HS-27A (cell line): ENCODE measurements at regions not wholly inside any gene's neighbourhood (a gene's known extent, or its start where the extent isn't known, plus 50 kb on each side); places are given as distances from the start of the nearest gene placed in this dataset.

Source experiments
- DNase-seq: peaks from one replicate; pipeline ENCODE4 v3.0.0-alpha.2; 2012; ENCODE audit warnings: low read depth, missing footprints

DNA sequence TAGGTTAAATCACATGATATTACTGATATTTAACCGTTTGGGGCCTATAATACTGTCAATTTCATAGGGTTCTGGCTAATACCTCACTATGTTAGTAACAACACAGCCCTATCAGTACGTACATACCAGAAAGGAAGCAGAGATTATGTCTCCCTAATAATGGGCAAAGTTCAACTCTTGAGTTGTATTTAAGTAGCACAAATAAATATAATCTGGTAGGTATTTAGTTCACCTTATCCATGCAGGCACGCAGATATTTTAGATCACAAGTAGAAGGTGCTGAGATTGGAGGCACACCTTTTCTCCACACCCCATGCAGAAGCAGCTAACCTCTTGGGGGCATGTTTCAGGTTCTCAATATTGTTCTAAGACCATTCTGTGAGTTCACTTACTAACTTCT lies 118.9 kb downstream of the IRS1 start:
- no peak for DNase-seq

DNA sequence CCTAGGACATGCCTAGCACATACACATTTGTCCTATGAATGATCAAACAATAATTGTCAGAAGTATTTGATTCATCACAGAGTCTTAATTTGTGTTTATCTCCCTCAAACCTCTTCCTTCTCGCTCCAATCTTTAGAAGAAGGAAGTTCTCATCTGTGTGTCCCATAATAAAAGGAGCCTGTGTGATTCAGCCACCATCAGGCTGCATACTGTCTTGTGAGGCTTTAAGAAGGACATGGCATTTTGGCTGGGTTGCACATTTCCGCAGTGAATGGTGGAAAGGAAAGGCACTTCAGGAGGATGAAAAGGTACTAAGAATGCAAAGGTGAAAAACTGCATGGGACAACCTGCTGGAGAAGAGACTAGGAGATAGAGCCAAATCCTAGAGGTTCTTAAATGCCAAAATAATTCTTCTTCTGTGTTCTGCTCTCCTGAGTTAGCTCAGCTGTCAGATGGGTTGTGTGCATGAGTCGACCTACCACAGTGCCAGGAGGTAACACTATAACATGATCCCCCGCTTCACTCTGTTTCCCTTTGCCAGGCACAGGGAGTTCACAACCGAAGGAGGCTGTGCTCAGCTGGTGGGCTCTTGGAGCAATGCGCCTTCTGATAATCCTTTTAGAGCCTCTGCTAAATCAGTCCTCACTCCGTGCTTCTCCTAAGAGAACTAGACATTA lies 120.1 kb downstream of the IRS1 start:
- DNase-seq: no peak

DNA sequence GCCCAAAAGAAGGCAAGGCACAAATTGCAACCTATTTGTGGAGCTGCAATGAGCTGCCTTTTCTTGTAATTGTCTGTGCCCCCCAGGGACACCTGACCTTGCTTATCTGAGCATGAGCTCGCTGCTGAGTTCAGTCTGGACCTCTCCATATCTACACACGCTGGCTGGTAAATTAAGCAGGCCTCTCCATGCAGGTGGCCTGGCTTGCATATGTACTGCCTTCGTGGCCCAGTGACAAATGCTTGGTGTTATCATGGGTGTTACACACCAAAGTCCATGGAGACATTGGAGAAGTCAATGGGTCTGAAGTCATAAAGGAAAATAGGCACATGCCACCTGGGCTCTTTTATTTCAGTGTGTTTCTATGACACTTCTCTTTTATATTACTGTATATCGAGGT lies 121.2 kb downstream of the IRS1 start:
- no peak for DNase-seq

DNA sequence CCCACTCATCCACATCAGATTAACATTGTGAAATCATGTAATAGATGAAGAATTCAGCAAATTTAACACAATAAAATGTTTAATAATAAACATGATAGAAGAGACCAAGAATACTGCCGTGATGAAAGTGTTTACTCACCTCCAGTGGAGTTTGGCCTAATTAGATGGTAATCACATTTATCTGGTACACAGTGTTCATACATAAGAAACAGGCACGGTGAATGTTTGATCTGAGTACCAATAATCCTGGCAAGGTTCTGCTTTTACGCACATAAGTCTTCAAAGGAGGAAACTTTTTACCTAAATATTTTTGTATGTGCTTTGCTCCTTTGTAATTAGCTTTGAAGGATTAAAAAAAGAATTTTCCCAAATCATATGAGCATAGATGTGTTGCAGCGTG lies 122.5 kb downstream of the IRS1 start:
- no peak for DNase-seq

DNA sequence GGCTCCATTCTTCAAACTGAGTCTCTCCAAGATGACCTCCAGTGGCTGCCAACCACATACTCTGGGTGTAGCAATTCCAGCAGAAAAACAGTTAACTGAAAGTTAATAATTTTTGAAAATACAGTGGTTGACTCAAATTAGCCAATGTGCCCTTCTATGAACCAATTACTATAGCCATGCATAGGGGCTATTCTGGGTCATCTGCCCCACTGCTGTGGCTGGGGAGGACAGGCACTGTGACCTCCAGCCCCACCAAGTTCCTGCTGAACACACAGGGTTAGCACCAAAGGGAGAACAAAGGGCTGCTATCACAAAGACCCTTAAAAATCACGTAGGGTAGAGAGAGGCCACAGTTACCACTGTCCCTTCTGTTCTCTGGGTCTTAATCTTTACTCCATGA lies 123.0 kb downstream of the IRS1 start:
- DNase-seq: no peak

DNA sequence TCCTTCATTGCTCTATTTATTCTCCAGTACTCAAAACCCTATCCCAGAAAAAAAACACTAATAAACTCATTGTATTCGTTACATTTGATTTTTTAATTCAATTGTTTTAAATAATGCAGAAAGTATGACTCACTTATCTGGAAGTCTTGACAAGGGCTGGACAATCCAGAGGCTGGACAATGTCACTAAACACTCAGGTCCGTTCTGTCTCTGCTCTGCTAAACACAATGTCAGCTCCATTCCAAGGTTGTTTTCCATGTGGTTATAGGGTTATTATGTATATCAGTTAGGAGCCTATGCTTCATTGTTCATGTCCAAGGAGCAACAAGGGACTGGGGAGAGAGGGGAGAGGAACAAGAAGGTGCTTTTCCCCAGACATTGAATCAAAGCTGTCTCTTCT lies 125.5 kb downstream of the IRS1 start:
- no peak for DNase-seq

DNA sequence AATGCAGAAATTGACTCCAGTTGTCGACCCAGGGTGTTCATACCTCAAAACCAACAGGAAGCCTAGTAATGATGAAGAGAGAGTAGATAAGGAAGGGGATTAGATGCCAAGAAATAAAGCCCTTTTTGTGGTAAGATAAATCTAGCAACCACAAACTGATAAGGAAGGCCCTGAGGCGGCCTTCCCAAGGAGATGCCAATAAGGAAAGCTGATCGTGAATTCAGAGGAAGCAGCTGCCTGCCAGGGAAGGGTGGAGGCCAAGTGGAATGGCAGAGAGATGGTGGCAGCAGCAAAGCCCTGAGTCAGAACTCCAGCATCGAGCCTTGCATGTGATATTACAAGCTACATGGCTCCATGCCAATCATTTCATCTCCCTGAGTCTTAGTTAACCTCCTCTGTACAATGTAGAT lies 126.3 kb downstream of the IRS1 start:
- peak; percentile 81 for DNase-seq

DNA sequence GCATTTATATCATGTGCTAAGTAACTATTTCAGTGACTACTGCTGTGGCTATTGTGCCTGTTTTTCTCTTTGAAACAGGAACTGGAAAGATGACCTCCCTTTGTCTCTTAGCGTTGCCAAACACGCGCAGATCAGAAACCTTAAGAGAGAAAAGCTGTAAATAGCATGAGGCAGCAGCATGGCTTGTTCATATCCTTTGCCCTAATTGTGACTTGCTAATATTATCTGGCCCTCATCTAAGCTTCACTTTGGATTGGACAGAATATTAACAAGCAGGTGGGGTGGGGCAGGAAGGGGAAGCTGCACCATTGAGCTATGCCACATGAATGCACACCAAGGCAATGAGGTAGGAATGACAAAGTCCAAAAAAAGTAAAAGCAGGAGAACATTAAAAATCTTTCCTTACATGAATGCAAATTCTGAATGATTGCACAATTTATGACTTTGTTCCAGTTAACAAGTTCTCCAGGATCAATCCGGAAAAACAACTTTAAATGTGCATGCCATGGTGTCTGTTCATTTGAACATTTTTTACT lies 128.4 kb downstream of the IRS1 start:
- DNase-seq: no peak

DNA sequence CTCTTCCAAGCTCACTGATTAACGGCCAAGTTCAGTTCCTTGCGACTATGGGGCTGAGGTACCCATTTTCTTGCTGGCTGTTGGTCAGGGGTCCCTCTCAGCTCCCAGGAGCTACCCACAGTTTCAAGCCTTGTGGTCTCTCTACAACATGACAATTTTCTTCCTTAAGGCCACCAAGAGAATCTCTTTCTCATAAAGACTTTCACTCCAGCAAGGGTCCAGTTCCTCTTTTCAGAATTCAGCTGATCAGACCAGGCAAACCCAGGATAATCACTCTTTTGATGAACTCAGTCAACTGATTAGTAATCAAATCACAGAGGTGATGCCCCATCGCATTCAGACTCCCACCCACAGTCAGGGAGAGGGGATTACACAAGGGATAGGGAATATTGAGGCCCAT lies 129.7 kb downstream of the IRS1 start:
- no peak for DNase-seq

DNA sequence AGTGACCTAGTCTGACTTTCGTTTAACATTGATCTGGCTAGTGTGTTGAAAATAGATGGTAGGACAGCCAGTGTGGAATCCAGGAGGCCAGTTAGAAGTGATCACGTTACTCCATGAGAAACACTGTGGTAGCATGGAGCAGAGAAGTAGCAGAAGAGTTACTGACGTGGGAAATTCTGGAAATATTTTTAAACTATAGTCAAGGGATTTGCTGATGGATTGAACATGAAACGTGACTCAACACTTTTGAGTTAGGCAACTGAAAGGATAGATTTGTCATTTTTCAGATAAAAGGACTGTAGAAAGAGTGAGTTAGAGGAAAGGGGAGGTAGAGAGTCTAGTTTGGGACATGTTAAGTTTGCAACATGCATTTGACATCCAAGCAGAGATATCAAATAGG lies 130.4 kb downstream of the IRS1 start:
- DNase-seq: no peak

DNA sequence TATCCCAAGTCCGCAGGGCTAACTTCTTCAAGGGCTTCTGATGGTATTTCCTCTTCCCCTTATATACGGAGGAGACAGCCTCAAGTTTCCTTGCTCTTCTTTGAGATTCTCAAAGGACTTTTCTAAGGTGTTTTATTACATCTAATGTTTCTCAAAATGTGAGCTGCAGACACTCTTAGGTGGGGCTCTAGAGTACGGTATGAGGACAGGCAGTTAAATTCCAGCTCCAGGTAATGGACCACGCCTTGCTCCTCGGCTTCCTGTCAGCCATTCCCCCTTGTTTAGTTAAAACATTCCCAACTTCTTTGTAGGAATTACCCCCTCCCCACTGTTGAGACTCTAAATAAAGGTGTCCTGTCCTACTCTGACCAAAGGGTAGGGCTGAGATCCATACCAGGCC lies 131.9 kb downstream of the IRS1 start:
- no peak for DNase-seq

DNA sequence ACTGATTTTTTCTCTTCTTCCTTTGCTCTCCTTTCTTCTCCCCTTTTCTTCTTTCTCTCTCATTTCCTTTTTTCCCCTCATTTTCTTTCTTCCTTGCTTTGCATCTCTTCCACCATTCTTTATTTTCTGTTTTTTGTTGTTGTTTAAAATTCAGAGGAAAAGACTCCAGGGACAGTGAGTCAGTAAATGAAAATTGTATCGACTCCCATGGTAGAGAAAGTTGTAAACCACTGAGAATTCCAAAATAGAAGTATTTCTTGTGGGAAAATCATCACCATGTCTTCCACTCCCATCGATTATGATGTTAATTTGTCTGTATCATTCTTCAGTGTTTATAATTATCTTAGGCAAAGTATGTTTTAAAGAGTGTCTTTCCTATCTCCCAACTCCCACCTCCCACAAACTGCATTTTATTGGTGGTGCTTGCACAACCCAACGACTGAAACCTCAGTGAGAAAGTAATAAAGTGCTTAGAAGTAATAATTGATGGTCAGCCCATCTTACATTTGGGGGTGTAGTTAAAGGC lies 134.3 kb downstream of the IRS1 start:
- DNase-seq: no peak

DNA sequence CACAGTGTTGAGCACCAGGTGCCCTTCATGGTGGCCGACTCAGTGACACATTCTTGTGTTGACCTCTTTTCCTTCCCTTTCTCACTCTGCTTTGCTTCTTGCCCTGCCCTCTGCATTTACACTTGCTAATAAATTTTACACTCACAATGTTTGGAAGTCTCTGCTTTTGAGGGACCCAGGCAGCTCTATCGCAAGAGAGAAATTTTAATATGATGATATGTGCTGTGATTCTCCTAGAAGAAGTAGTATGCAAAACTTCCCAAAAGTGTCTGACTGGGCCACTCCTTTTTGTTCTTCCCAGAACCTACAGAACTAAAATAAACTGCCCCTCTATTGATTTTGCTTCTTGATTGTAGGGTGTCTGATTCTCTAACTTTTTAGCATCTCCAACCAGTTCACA lies 135.0 kb downstream of the IRS1 start:
- no peak for DNase-seq

DNA sequence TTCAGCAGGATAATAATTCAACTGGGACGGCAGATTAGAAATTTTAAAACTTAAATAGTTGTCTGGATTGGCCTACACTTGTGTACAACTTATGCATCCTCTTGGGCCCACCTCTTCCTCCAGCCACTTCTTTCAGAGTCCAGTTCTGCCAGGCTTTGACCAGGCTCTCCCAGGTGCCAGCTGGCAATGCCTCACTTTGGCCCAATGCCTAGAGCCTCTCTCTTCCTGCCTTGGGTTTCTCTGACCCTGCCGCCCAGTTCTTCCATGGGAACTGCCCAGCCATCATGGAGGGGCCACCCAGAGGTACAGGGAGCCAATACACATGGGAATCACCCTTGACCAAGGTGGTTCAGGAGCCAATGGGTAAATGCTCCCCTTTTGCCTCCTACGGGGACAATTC lies 135.5 kb downstream of the IRS1 start:
- DNase-seq: no peak

DNA sequence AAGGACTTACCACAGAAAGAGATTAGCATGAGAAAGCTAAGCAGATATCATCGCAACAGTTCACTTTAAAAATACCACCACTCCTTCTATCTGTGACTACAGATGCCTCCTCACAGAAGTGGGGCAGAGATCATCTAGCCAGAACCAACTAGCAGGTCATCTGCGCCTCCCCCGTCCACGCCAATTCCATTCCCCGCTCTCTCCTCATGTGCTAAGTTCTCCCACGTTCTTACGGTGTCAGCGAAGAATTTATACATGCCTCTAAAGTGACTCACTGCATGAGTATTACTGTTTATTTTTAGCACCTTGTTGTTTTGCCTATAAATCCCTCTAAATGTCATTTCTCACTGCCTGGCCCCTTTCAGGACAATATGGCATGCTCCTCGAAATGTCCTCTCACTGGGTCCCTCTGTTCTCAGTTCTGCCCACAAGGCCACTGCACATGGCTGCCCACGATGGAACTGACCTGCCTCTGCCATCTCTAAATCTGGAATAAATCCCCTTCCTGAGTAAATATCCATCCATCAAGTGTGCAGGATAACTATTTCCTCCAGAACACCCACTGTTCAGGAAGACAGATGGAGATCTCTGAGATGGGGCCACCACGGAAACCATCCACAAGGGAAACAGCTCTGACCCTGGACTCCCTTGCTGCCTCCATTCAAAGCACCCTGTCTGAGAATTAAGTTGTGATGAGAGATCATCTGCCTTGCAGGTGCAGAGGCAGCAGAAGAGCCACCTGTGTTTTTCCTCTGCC lies 137.7 kb downstream of the IRS1 start:
- peak; percentile 76 for DNase-seq

DNA sequence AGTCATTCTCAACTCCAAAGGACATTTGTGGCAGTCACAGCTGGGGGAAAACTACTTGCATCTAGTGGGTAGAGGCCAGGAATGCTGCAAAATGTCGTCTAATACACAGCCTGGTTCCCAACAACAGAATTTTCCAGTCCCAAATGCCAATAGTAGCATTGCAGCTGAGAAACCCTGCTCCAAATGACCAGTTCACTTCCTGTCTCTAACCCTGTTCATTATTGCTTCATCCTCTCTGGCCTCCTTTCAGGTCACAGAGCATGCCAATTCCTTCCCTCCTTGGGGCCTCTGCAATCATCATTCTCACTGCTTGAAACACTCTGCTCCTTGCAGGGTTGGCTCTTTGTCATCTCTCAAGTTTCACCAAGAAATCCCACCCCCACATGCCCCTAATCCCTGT lies 139.1 kb downstream of the IRS1 start:
- no peak for DNase-seq

DNA sequence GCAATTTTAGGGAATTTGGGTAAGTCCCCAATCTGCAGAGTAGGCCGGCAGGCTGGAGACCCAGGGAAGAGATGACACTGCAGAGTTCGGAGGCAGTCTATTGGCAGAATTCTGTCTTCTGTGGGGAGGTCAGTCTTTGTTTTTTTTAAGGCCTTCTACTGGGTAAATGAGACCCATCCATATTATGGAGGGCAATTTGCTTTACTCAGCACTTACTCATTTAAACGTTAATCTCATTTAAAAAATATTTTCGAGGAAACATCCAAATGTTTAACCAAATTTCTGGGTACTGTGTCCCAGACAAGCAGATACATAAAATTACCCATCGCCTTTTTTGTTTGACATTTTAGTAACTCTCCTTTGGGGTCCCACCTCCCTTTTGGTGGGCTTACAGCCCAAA lies 139.5 kb downstream of the IRS1 start:
- no peak for DNase-seq

DNA sequence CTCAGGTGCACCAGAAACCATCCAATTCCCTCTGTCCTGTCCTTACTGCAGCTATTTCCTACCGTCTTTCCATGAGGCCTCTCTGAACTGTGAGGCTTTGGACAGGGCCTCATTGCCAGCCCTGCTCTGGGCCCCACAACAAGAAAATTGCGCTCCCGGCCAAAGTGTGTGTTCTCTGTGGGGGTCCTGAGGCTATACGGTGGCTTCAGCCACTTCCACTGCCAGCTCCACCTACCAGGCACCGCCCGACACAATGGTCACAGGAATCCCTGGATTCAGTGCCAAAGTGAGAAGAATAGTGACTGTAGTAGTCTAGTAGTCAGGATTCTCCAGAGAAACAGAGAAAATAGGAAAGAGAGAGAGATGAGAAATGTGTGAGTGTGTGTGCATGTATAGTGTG lies 140.2 kb downstream of the IRS1 start:
- DNase-seq: no peak

DNA sequence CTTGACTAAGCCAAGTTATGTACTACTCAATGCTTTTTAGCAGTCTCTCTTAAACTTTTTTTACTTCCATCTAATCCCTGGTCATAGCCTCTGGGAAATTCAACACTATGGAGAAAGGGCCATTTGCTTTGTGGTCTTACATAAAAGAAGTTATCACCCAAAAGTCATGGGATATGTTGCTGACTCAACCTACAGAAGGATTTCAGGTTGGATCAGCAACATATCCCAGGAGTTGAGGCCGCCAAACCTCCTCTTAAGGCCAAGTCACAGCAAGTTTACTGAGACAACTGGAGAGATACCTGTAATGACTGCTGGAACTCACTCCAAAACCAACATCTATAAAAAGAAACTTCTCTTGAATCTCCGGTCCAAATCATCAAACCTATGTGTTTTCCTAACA lies 141.1 kb downstream of the IRS1 start:
- no peak for DNase-seq

DNA sequence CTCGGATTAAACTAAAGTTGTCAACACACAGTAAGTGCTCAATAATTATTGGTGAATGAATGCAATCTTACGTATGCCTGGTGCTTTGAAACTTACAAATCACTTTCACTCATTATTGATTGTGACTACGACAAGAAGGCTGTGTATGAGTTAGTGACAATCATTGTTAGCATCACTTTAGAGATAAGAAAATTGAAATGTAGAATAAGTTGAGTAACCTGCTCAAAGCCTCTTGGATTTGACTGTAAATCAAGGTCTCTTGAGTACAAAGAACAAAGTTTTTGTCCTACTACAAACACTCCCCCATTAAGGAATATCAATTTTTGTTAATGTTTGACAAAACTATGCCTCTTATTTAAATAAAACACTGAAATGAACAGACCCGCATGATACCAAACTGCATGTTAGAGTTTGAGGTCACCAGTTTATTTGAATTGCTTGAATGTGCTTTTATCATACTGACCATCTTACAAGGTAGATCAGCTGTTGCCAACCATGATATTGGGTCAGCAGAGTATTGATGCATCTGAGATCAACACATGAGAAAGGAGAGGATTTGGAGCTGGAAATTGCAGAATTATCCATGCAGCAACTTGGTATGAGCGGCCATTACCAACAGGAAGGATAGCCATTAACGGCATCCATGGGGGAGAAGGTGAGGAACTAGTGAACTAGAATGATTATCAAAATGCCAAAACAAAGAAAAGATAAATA lies 142.1 kb downstream of the IRS1 start:
- no peak for DNase-seq

DNA sequence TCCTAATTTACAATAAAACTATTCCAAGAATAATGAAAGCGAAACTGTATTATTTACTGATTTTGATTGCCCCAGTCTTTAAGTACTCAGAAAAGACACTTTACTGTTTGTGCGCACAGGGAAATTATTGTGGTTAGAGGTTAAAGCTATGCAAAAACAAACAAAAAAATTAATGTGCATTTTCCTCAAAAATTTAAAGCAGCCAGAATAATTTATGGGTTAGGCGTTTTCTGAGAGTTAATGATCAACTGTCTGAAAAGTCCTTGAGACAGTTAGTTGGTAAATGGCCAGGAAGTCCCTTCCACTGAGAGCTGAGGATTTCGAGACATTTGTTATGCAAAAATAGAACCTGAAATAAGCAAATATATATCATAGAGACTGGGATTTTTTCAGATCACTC lies 143.3 kb downstream of the IRS1 start:
- no peak for DNase-seq

DNA sequence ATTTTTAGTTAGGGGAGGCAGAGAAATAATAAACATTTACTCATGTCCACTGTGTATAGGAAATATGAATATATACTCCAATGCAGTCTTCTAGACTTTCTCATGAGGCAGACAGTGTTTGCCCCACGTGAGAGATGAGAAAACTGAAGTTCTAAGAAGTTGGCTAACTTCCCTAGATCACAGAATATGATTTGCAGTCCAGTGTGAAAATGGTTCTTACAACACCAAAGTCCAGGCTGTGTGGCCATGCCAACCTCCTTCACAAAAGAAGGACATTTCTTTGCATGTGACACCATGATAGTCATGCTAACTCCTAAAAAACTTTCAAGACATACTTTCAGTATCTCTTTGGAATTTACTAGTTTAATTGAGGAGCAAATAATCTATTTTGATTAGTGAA lies 143.7 kb downstream of the IRS1 start:
- DNase-seq: no peak
